ENCODE measurements at regions not wholly inside any gene's neighbourhood (a gene's known extent, or its start where the extent isn't known, plus 50 kb on each side); places are given as distances from the start of the nearest gene placed in this dataset.

DNA sequence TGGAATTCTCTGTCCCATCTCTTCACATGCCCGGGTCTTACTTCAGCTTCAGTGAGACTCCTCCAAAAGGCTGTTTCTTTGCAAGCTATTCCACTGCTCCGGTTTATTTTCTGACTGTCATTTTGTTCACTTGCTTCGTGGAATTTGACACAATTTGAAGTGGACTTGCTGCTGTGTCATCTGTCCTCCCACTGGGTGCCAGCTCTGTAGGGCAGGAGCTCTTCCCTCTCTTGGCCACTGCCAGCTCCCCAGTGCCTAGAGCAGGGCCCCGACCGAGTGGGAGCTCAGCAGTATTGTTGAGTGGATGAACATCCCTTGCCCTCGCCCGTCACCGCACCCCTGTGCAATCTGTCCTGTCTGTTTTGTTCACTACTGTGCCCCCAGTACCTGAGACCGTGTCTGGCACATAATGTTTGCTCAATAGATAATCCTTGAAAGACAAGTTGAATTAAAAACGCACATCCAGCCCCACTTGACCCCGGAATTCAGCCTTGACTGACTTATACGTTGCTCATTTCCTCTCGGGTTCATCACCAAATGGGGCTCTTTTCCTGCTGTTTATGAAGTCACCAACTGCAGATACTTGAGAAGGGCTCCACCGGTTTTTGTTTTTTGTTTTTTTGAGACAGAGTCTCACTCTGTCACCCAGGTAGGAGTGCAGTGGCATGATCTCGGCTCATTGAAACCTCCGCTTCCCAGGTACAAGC is 170.3 kb upstream of the KCNG1 start:
- TF ChIP-seq, protein P1, sequence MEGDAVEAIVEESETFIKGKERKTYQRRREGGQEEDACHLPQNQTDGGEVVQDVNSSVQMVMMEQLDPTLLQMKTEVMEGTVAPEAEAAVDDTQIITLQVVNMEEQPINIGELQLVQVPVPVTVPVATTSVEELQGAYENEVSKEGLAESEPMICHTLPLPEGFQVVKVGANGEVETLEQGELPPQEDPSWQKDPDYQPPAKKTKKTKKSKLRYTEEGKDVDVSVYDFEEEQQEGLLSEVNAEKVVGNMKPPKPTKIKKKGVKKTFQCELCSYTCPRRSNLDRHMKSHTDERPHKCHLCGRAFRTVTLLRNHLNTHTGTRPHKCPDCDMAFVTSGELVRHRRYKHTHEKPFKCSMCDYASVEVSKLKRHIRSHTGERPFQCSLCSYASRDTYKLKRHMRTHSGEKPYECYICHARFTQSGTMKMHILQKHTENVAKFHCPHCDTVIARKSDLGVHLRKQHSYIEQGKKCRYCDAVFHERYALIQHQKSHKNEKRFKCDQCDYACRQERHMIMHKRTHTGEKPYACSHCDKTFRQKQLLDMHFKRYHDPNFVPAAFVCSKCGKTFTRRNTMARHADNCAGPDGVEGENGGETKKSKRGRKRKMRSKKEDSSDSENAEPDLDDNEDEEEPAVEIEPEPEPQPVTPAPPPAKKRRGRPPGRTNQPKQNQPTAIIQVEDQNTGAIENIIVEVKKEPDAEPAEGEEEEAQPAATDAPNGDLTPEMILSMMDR (IDR thresholded peaks at IDR 0.05): no peak
- TF ChIP-seq EZH2 (IDR thresholded peaks at IDR 0.05) (no peak), EZH2phosphoT487 (IDR thresholded peaks at IDR 0.05) (no peak)
